WTC11 (cell line): ENCODE measurements at regions not wholly inside any gene's neighbourhood (a gene's known extent, or its start where the extent isn't known, plus 50 kb on each side); places are given as distances from the start of the nearest gene placed in this dataset.
"Not testable (repeated sequence)": the region's sequence is repeated elsewhere in the genome, so short reads cannot be mapped to it uniquely, and the experiment has no call there.

Experiments
- CBFB ChIP-seq: sonication (generic); formaldehyde crosslinking; IDR thresholded peaks from 2 replicates; pipeline ENCODE4 v1.8.1; 2022; ENCODE audit warnings: mild to moderate bottlenecking, low read depth, missing genetic modification reagents
- NR3C1 ChIP-seq: sonication (generic); formaldehyde crosslinking; conservative IDR thresholded peaks from 2 replicates; pipeline ENCODE4 v1.8.1; 2023; ENCODE audit warnings: low read depth, mild to moderate bottlenecking, missing genetic modification reagents
- RELA ChIP-seq: sonication (generic); formaldehyde crosslinking; IDR thresholded peaks from 2 replicates; pipeline ENCODE4 v1.8.1; 2022; ENCODE audit warnings: missing genetic modification reagents, mild to moderate bottlenecking, borderline replicate concordance
- SMAD3 ChIP-seq: sonication (generic); formaldehyde crosslinking; IDR thresholded peaks from 2 replicates; pipeline ENCODE4 v1.8.0; 2022; ENCODE audit warnings: missing genetic modification reagents, mild to moderate bottlenecking, borderline replicate concordance
- SP1 ChIP-seq: sonication (generic); formaldehyde crosslinking; conservative IDR thresholded peaks from 2 replicates; pipeline ENCODE4 v1.8.1; 2022; ENCODE audit warnings: missing genetic modification reagents
- ZNF121 ChIP-seq: sonication (generic); formaldehyde crosslinking; IDR thresholded peaks from 2 replicates; pipeline ENCODE4 v1.8.0; 2023; ENCODE audit warnings: missing genetic modification reagents
- ZNF423 ChIP-seq: fragments of 250-450 bp; sonication (Bioruptor Pico); IDR thresholded peaks from 2 replicates; pipeline ENCODE4 v2.1.2; 2022; ENCODE audit warnings: mild to moderate bottlenecking, moderate library complexity
- TF ChIP-seq, protein P1 (sequence below): fragments of 200-600 bp; IDR thresholded peaks from 2 replicates; pipeline ENCODE4 v1.8.0; 2022; ENCODE audit warnings: antibody characterized with exemption
- TF ChIP-seq, protein P2 (sequence below): sonication (generic); formaldehyde crosslinking; IDR thresholded peaks from 2 replicates; pipeline ENCODE4 v1.8.0; 2023; ENCODE audit warnings: missing genetic modification reagents
- TF ChIP-seq, protein P3 (sequence below): sonication (generic); formaldehyde crosslinking; IDR thresholded peaks from 2 replicates; pipeline ENCODE4 v1.8.0; 2022; ENCODE audit warnings: mild to moderate bottlenecking, missing genetic modification reagents
- TF ChIP-seq, protein P4 (sequence below): sonication (generic); formaldehyde crosslinking; IDR thresholded peaks from 2 replicates; pipeline ENCODE4 v1.8.1; 2023; ENCODE audit warnings: mild to moderate bottlenecking, missing genetic modification reagents, moderate library complexity
- TF ChIP-seq, protein P5 (sequence below): sonication (generic); formaldehyde crosslinking; IDR thresholded peaks from 2 replicates; pipeline ENCODE4 v1.8.1; 2023; ENCODE audit warnings: mild to moderate bottlenecking, missing genetic modification reagents

DNA sequence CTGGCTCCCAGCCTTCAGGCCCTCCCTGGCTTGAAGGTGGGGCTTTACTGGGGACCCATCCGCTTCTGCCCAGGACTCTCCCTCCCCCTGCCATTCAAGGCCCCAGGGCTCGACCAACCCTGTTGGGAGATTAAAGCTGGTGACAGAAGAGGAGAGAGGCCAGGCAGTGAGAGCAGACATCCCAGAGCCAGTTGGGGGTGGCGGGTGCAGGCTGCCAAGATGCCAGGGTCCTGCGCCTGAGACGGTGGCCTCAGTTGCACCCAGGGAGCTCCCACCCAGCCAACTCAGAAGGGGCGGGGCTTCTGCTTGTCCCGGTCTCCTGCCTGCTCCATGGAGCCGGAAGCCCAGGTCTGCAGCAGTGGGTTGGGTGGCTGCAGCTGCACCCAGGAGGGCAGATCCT lies 1370.8 kb downstream of the SPATA31A7 start:
- TF ChIP-seq NR3C1 (CRISPR knock-in tag); SMAD3 (CRISPR knock-in tag); RELA (CRISPR knock-in tag); ZNF423 (CRISPR knock-in tag); SP1; CBFB (CRISPR knock-in tag); ZNF121: not testable (repeated sequence)
- TF ChIP-seq, protein P1, sequence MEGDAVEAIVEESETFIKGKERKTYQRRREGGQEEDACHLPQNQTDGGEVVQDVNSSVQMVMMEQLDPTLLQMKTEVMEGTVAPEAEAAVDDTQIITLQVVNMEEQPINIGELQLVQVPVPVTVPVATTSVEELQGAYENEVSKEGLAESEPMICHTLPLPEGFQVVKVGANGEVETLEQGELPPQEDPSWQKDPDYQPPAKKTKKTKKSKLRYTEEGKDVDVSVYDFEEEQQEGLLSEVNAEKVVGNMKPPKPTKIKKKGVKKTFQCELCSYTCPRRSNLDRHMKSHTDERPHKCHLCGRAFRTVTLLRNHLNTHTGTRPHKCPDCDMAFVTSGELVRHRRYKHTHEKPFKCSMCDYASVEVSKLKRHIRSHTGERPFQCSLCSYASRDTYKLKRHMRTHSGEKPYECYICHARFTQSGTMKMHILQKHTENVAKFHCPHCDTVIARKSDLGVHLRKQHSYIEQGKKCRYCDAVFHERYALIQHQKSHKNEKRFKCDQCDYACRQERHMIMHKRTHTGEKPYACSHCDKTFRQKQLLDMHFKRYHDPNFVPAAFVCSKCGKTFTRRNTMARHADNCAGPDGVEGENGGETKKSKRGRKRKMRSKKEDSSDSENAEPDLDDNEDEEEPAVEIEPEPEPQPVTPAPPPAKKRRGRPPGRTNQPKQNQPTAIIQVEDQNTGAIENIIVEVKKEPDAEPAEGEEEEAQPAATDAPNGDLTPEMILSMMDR, result not testable (repeated sequence)
- TF ChIP-seq, protein P2, sequence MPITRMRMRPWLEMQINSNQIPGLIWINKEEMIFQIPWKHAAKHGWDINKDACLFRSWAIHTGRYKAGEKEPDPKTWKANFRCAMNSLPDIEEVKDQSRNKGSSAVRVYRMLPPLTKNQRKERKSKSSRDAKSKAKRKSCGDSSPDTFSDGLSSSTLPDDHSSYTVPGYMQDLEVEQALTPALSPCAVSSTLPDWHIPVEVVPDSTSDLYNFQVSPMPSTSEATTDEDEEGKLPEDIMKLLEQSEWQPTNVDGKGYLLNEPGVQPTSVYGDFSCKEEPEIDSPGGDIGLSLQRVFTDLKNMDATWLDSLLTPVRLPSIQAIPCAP (CRISPR knock-in tag), result not testable (repeated sequence)
- TF ChIP-seq, protein P3, sequence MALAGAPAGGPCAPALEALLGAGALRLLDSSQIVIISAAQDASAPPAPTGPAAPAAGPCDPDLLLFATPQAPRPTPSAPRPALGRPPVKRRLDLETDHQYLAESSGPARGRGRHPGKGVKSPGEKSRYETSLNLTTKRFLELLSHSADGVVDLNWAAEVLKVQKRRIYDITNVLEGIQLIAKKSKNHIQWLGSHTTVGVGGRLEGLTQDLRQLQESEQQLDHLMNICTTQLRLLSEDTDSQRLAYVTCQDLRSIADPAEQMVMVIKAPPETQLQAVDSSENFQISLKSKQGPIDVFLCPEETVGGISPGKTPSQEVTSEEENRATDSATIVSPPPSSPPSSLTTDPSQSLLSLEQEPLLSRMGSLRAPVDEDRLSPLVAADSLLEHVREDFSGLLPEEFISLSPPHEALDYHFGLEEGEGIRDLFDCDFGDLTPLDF (CRISPR knock-in tag), result not testable (repeated sequence)
- TF ChIP-seq, protein P4, sequence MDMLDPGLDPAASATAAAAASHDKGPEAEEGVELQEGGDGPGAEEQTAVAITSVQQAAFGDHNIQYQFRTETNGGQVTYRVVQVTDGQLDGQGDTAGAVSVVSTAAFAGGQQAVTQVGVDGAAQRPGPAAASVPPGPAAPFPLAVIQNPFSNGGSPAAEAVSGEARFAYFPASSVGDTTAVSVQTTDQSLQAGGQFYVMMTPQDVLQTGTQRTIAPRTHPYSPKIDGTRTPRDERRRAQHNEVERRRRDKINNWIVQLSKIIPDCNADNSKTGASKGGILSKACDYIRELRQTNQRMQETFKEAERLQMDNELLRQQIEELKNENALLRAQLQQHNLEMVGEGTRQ (CRISPR knock-in tag), result not testable (repeated sequence)
- TF ChIP-seq, protein P5, sequence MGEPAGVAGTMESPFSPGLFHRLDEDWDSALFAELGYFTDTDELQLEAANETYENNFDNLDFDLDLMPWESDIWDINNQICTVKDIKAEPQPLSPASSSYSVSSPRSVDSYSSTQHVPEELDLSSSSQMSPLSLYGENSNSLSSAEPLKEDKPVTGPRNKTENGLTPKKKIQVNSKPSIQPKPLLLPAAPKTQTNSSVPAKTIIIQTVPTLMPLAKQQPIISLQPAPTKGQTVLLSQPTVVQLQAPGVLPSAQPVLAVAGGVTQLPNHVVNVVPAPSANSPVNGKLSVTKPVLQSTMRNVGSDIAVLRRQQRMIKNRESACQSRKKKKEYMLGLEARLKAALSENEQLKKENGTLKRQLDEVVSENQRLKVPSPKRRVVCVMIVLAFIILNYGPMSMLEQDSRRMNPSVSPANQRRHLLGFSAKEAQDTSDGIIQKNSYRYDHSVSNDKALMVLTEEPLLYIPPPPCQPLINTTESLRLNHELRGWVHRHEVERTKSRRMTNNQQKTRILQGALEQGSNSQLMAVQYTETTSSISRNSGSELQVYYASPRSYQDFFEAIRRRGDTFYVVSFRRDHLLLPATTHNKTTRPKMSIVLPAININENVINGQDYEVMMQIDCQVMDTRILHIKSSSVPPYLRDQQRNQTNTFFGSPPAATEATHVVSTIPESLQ (CRISPR knock-in tag), result not testable (repeated sequence)
